Colonic mucosa (tissue), 4 donors: ENCODE measurements at regions not wholly inside any gene's neighbourhood (a gene's known extent, or its start where the extent isn't known, plus 50 kb on each side); places are given as distances from the start of the nearest gene placed in this dataset.

Experiments used
- DNase-seq: peaks from one replicate; pipeline ENCODE4 v3.0.0-alpha.2; 2020
- H3K27ac ChIP-seq: fragments of 200-600 bp; one replicate; pipeline ENCODE4 v1.8.0; 2021
- H3K27me3 ChIP-seq: fragments of 200-600 bp; one replicate; pipeline ENCODE4 v1.8.0; 2021
- H3K36me3 ChIP-seq: fragments of 200-600 bp; one replicate; pipeline ENCODE4 v1.8.0; 2021
- H3K4me1 ChIP-seq: fragments of 200-600 bp; one replicate; pipeline ENCODE4 v1.8.0; 2021; ENCODE audit warnings: mild to moderate bottlenecking
- H3K4me3 ChIP-seq: fragments of 200-600 bp; one replicate; pipeline ENCODE4 v1.8.0; 2021
- H3K9ac ChIP-seq, 2 donors: one replicate each; pipeline ENCODE4 v1.7.0; 2013; ENCODE audit warnings: control low read depth in 2 of 2, low read depth in 2 of 2, low read length in 2 of 2
- H3K9me3 ChIP-seq: fragments of 200-600 bp; one replicate; pipeline ENCODE4 v1.8.0; 2021
- CTCF ChIP-seq: fragments of 200-600 bp; IDR thresholded peaks from one replicate; pipeline ENCODE4 v1.8.0; 2022; ENCODE audit warnings: antibody characterized with exemption, mild to moderate bottlenecking
- intact Hi-C: fragments of 100-400 bp; cut with DNase I; formaldehyde crosslinking; loops from one replicate; pipeline ENCODE4 v1.14.1; 2022
- donor health status: healthy.
- donor health status: DM: no; HTN: no; CAD: no.
- donor health status: DM: no; HTN: no; CAD: no.

GRCh38 chr18:72372076-72372475, 172.1 kb downstream of the CBLN2 start:
- H3K27me3 ChIP-seq, result no peaks in the 10 kb centered on the region
- no peak for DNase-seq
- no peaks in the 10 kb centered on the region for H3K9me3 ChIP-seq
- H3K27ac ChIP-seq, result no peak overlapping the region
- intact Hi-C loops, result no loop called here
- no peaks in the 10 kb centered on the region for H3K4me1 ChIP-seq
- H3K4me3 ChIP-seq, result no peak overlapping the region
- no peaks in the 10 kb centered on the region for H3K36me3 ChIP-seq
- no peak overlapping the region for H3K9ac ChIP-seq
- TF ChIP-seq CTCF, result no peak

GRCh38 chr18:72368308-72368707, 175.8 kb downstream of the CBLN2 start:
- Histone ChIP-seq H3K27me3 (no peaks in the 10 kb centered on the region), H3K36me3 (no peaks in the 10 kb centered on the region), H3K9me3 (no peaks in the 10 kb centered on the region), H3K4me1 (no peaks in the 10 kb centered on the region), H3K4me3 (no peak overlapping the region), H3K9ac (no peak overlapping the region), H3K27ac (no peak overlapping the region)
- no peak for TF ChIP-seq CTCF
- no peak for DNase-seq
- intact Hi-C loops, result no loop called here

GRCh38 chr18:72360634-72361033, 183.5 kb downstream of the CBLN2 start:
- Histone ChIP-seq H3K36me3 (no peaks in the 10 kb centered on the region), H3K27ac (no peak overlapping the region), H3K27me3 (no peaks in the 10 kb centered on the region), H3K9me3 (no peaks in the 10 kb centered on the region), H3K4me3 (no peak overlapping the region), H3K4me1 (no peaks in the 10 kb centered on the region), H3K9ac (no peak overlapping the region)
- no peak for TF ChIP-seq CTCF
- no peak for DNase-seq
- intact Hi-C loops, result no loop called here

- Histone ChIP-seq H3K4me1 (no peaks in the 10 kb centered on the region), H3K27ac (no peak overlapping the region), H3K9ac (no peak overlapping the region), H3K9me3 (no peaks in the 10 kb centered on the region), H3K27me3 (no peaks in the 10 kb centered on the region), H3K36me3 (no peaks in the 10 kb centered on the region), H3K4me3 (no peak overlapping the region)
- no peak for DNase-seq
- intact Hi-C loops, result no loop called here
- TF ChIP-seq CTCF, result no peak
Measured at GRCh38 chr18:72342933-72343332, 201.2 kb downstream of the CBLN2 start.

GRCh38 chr18:72339976-72340375, 204.2 kb downstream of the CBLN2 start:
- intact Hi-C loops, result no loop called here
- no peaks in the 10 kb centered on the region for H3K9me3 ChIP-seq
- TF ChIP-seq CTCF, result no peak

GRCh38 chr18:72336786-72337185, 207.4 kb downstream of the CBLN2 start:
- no peak for DNase-seq

More at GRCh38 chr18:72339976-72340375, 204.2 kb downstream of the CBLN2 start:
- H3K4me1 ChIP-seq, result no peaks in the 10 kb centered on the region
- H3K27ac ChIP-seq, result no peak overlapping the region
- DNase-seq, result no peak
- H3K9ac ChIP-seq, result no peak overlapping the region
- H3K4me3 ChIP-seq, result no peak overlapping the region
- no peaks in the 10 kb centered on the region for H3K36me3 ChIP-seq
- no peaks in the 10 kb centered on the region for H3K27me3 ChIP-seq

More at GRCh38 chr18:72336786-72337185, 207.4 kb downstream of the CBLN2 start:
- H3K36me3 ChIP-seq, result no peaks in the 10 kb centered on the region
- H3K27me3 ChIP-seq, result no peaks in the 10 kb centered on the region
- no peak overlapping the region for H3K27ac ChIP-seq
- no peak overlapping the region for H3K4me3 ChIP-seq
- H3K4me1 ChIP-seq, result no peaks in the 10 kb centered on the region
- intact Hi-C loops, result no loop called here
- no peak overlapping the region for H3K9ac ChIP-seq
- no peak for TF ChIP-seq CTCF
- H3K9me3 ChIP-seq, result no peaks in the 10 kb centered on the region
